Keratinocyte (primary cell): ENCODE measurements at regions not wholly inside any gene's neighbourhood (a gene's known extent, or its start where the extent isn't known, plus 50 kb on each side); places are given as distances from the start of the nearest gene placed in this dataset.

Experiments
- DNase-seq: peaks from one replicate; pipeline ENCODE4 v3.0.0-alpha.2; 2011; ENCODE audit warnings: low read depth, missing footprints, low spot score
- FAIRE-seq: peaks from 2 replicates; lab custom pipeline; 2011; peaks lifted over from hg19 to GRCh38; lab: Jason Lieb, UNC
- H2AFZ ChIP-seq: 2 replicates; pipeline ENCODE4 v1.6.0; 2012; ENCODE audit warnings: low read length, control low read depth, inconsistent platforms; ENCODE audit not compliant: control insufficient read depth
- H3K27ac ChIP-seq: 2 replicates; pipeline ENCODE4 v1.5.1; 2011; ENCODE audit warnings: low read length; ENCODE audit not compliant: control insufficient read depth, insufficient read depth
- H3K27me3 ChIP-seq: 3 replicates; pipeline ENCODE4 v1.6.0; 2011; ENCODE audit warnings: low read length; ENCODE audit not compliant: control insufficient read depth, insufficient read depth; ENCODE audit errors: extremely low read depth
- H3K36me3 ChIP-seq, 2 experiments: 2 replicates in 1 of 2; 3 replicates in 1 of 2; pipeline ENCODE4 v1.5.1; 2011; ENCODE audit warnings: low read length in 2 of 2, mild to moderate bottlenecking in 1 of 2; ENCODE audit not compliant: control insufficient read depth in 2 of 2, insufficient read depth in 2 of 2; ENCODE audit errors: extremely low read depth in 1 of 2
- H3K4me1 ChIP-seq: 3 replicates; pipeline ENCODE4 v1.5.1; 2011; ENCODE audit warnings: low read length; ENCODE audit not compliant: control insufficient read depth, insufficient read depth; ENCODE audit errors: extremely low read depth
- H3K4me2 ChIP-seq: 3 replicates; pipeline ENCODE4 v1.6.0; 2011; ENCODE audit warnings: low read depth, low read length; ENCODE audit not compliant: control insufficient read depth, insufficient read depth; ENCODE audit errors: extremely low read depth
- H3K4me3 ChIP-seq, 3 experiments: fragments of 200-600 bp in 1 of 3; sonication (generic) in 1 of 3; 2 replicates in 2 of 3; 3 replicates in 1 of 3; pipeline ENCODE4 v1.5.1; 2011 to 2016; ENCODE audit warnings: low read length in 3 of 3, mild to moderate bottlenecking in 3 of 3, control low read depth in 2 of 3, inconsistent platforms in 1 of 3, low read depth in 1 of 3, mixed read lengths in 1 of 3, mixed run types in 1 of 3, moderate library complexity in 1 of 3; ENCODE audit not compliant: control insufficient read depth in 2 of 3, insufficient read depth in 2 of 3; ENCODE audit errors: extremely low read depth in 1 of 3
- H3K79me2 ChIP-seq: 2 replicates; pipeline ENCODE4 v1.6.0; 2012; ENCODE audit warnings: low read length; ENCODE audit not compliant: control insufficient read depth, insufficient read depth
- H3K9ac ChIP-seq: 3 replicates; pipeline ENCODE4 v1.6.0; 2011; ENCODE audit warnings: low read length; ENCODE audit not compliant: control insufficient read depth, insufficient read depth; ENCODE audit errors: extremely low read depth
- H3K9me1 ChIP-seq: 3 replicates; pipeline ENCODE4 v1.6.0; 2011; ENCODE audit warnings: low read length; ENCODE audit not compliant: control insufficient read depth, insufficient read depth; ENCODE audit errors: extremely low read depth
- H3K9me3 ChIP-seq: 2 replicates; pipeline ENCODE4 v1.5.1; 2012; ENCODE audit warnings: low read depth, low read length; ENCODE audit not compliant: control insufficient read depth
- H4K20me1 ChIP-seq: 3 replicates; pipeline ENCODE4 v1.6.0; 2011; ENCODE audit warnings: low read length; ENCODE audit not compliant: control insufficient read depth, insufficient read depth; ENCODE audit errors: extremely low read depth
- CTCF ChIP-seq, 3 experiments: IDR thresholded peaks in 1 of 3; conservative IDR thresholded peaks in 1 of 3; optimal IDR thresholded peaks in 1 of 3; 2 replicates in 2 of 3; 3 replicates in 1 of 3; pipeline versions ENCODE3 to v1.5.1; 2011; ENCODE audit warnings: low read length in 3 of 3, mild to moderate bottlenecking in 3 of 3, moderate library complexity in 2 of 3, control low read depth in 1 of 3, inconsistent platforms in 1 of 3; ENCODE audit not compliant: insufficient read depth in 2 of 3; ENCODE audit errors: extremely low read depth in 1 of 3
- EZH2 ChIP-seq: IDR thresholded peaks from one replicate; pipeline ENCODE4 v1.6.1; 2012; ENCODE audit warnings: inconsistent platforms, mild to moderate bottlenecking, low read length, moderate library complexity
- dilution Hi-C: fragments of 300-500 bp; cut with MboI; formaldehyde crosslinking; loops from one replicate; pipeline ENCODE4 v1.7.0; 2020; ENCODE audit warnings: low sequenced_read_pairs; ENCODE audit not compliant: extremely low pct_ligation_motif_present

- H3K4me2 ChIP-seq: no peak overlapping the region
- H3K9ac ChIP-seq: no peak overlapping the region
- H3K36me3 ChIP-seq: no peaks in the 10 kb centered on the region
- TF ChIP-seq CTCF (optimal IDR thresholded peaks at IDR 0.05 in 1 of 3, IDR thresholded peaks at IDR 0.05 in 1 of 3, conservative IDR thresholded peaks at IDR 0.05 in 1 of 3; ENCODE audit: extremely low read depth in 1 of 3, insufficient read depth in 2 of 3, low read length in 3 of 3) (no peak), EZH2 (no peak)
- no peaks in the 10 kb centered on the region for H4K20me1 ChIP-seq
- dilution Hi-C loops: no loop called here
- H3K9me1 ChIP-seq: no peaks in the 10 kb centered on the region
- no peak for FAIRE-seq
- H3K27me3 ChIP-seq: peaks cover 4% of the 10 kb centered on the region
- no peaks in the 10 kb centered on the region for H3K9me3 ChIP-seq
- no peak for DNase-seq
- H3K27ac ChIP-seq: no peak overlapping the region
- H3K79me2 ChIP-seq: no peaks in the 10 kb centered on the region
- H3K4me3 ChIP-seq: no peak overlapping the region
- H2AFZ ChIP-seq: no peak overlapping the region
- H3K4me1 ChIP-seq: peaks cover 23% of the 10 kb centered on the region
Observed at GRCh38 chr10:29924436-29924835, 134.9 kb downstream of the JCAD start.

GRCh38 chr10:29923416-29923965, 135.9 kb downstream of the JCAD start:
- H3K4me2 ChIP-seq: no peak overlapping the region
- peaks cover 23% of the 10 kb centered on the region for H3K4me1 ChIP-seq
- DNase-seq (no peak), FAIRE-seq (no peak)
- H3K79me2 ChIP-seq: no peaks in the 10 kb centered on the region
- no peaks in the 10 kb centered on the region for H3K9me1 ChIP-seq
- no peak overlapping the region for H3K9ac ChIP-seq
- H3K9me3 ChIP-seq: no peaks in the 10 kb centered on the region
- no peak overlapping the region for H3K4me3 ChIP-seq
- H3K27me3 ChIP-seq: peaks cover 4% of the 10 kb centered on the region
- H3K27ac ChIP-seq: no peak overlapping the region
- no peak overlapping the region for H2AFZ ChIP-seq
- dilution Hi-C loops: no loop called here
- TF ChIP-seq EZH2 (no peak), CTCF (optimal IDR thresholded peaks at IDR 0.05 in 1 of 3, IDR thresholded peaks at IDR 0.05 in 1 of 3, conservative IDR thresholded peaks at IDR 0.05 in 1 of 3; ENCODE audit: extremely low read depth in 1 of 3, insufficient read depth in 2 of 3, low read length in 3 of 3) (no peak)
- no peaks in the 10 kb centered on the region for H3K36me3 ChIP-seq
- H4K20me1 ChIP-seq: no peaks in the 10 kb centered on the region
